ENCODE measurements at regions not wholly inside any gene's neighbourhood (a gene's known extent, or its start where the extent isn't known, plus 50 kb on each side); places are given as distances from the start of the nearest gene placed in this dataset.

- TF ChIP-seq POLR2A (IDR thresholded peaks at IDR 0.05) (no peak), CTCF (IDR thresholded peaks at IDR 0.05) (no peak)
Observed at GRCh38 chr18:42588786-42589185, 526.7 kb downstream of the RIT2 start.

Measured in testis (tissue), 2 donors.